Nephron progenitor cell (in vitro differentiated cells): ENCODE measurements at regions not wholly inside any gene's neighbourhood (a gene's known extent, or its start where the extent isn't known, plus 50 kb on each side); places are given as distances from the start of the nearest gene placed in this dataset.

Experiments
- DNase-seq: peaks from one replicate; pipeline ENCODE4 v3.0.0; 2021
- H3K27ac Mint-ChIP-seq: 2 replicates; pipeline ENCODE4 v1.8.0; 2021; ENCODE audit warnings: mild to moderate bottlenecking, moderate library complexity, mixed read lengths
- H3K27me3 Mint-ChIP-seq: 2 replicates; pipeline ENCODE4 v1.8.0; 2021; ENCODE audit warnings: mild to moderate bottlenecking, low read depth, mixed read lengths; ENCODE audit not compliant: poor library complexity
- H3K36me3 Mint-ChIP-seq: 2 replicates; pipeline ENCODE4 v1.8.0; 2021; ENCODE audit warnings: low read depth, mixed read lengths
- H3K4me1 Mint-ChIP-seq: 2 replicates; pipeline ENCODE4 v1.8.0; 2021; ENCODE audit warnings: mixed read lengths
- H3K4me3 Mint-ChIP-seq: 2 replicates; pipeline ENCODE4 v1.8.0; 2021; ENCODE audit warnings: mild to moderate bottlenecking, moderate library complexity, mixed read lengths
- H3K9me3 Mint-ChIP-seq: 2 replicates; pipeline ENCODE4 v1.8.0; 2021; ENCODE audit warnings: mild to moderate bottlenecking, moderate library complexity, mixed read lengths
- TF ChIP-seq, protein P1 (sequence below): fragments of 200-600 bp; sonication (generic); IDR thresholded peaks from 2 replicates; pipeline ENCODE4 v1.5.0; 2021; ENCODE audit warnings: antibody characterized with exemption

DNA sequence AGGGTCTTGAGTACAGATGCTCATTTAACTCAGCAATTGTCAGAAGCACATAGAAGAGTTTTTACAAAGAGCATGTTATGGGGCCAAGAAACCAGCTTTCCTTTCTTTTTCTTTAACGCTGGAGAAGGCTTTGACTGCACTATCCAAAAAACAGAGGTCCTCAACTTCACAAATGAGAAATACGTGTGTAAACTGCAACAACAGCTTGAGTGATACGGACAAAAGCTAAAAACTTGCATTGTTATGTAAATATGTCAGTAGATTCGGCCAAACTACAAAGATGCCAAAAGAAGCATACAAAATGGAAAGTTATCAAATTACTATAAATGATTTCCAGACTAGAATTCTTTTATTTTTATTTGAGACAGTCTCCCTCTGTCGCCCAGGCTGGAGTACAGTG lies 62.4 kb upstream of the C10orf90 start:
- TF ChIP-seq, protein P1, sequence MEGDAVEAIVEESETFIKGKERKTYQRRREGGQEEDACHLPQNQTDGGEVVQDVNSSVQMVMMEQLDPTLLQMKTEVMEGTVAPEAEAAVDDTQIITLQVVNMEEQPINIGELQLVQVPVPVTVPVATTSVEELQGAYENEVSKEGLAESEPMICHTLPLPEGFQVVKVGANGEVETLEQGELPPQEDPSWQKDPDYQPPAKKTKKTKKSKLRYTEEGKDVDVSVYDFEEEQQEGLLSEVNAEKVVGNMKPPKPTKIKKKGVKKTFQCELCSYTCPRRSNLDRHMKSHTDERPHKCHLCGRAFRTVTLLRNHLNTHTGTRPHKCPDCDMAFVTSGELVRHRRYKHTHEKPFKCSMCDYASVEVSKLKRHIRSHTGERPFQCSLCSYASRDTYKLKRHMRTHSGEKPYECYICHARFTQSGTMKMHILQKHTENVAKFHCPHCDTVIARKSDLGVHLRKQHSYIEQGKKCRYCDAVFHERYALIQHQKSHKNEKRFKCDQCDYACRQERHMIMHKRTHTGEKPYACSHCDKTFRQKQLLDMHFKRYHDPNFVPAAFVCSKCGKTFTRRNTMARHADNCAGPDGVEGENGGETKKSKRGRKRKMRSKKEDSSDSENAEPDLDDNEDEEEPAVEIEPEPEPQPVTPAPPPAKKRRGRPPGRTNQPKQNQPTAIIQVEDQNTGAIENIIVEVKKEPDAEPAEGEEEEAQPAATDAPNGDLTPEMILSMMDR = no peak
- no peaks in the 10 kb centered on the region for H3K36me3 Mint-ChIP-seq
- no peak overlapping the region for H3K27ac Mint-ChIP-seq
- H3K9me3 Mint-ChIP-seq = peaks cover 5% of the 10 kb centered on the region
- H3K27me3 Mint-ChIP-seq = peaks cover 11% of the 10 kb centered on the region
- no peak for DNase-seq
- H3K4me3 Mint-ChIP-seq = no peak overlapping the region
- no peaks in the 10 kb centered on the region for H3K4me1 Mint-ChIP-seq

DNA sequence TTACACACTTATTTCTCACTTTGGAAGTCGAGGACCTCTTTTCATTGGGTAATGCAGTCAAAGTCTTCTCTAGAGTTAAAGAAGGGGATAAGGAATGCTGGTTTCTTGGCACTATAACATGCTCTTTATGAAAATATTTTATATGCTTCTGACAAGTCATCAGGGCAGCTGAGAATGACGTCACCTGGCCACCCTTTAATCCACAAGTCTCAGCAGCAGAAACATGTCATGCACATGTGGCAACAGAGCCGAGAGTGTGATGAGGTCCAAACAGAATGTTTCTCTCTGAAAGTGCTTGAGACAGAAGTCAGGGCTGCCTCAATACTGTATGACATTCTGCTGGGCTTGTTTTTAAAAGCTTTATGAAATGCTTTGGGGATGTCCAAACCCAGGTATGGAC lies 63.5 kb upstream of the C10orf90 start:
- no peaks in the 10 kb centered on the region for H3K36me3 Mint-ChIP-seq
- H3K9me3 Mint-ChIP-seq = no peaks in the 10 kb centered on the region
- no peak overlapping the region for H3K4me3 Mint-ChIP-seq
- no peak for DNase-seq
- no peaks in the 10 kb centered on the region for H3K4me1 Mint-ChIP-seq
- H3K27me3 Mint-ChIP-seq = peaks cover 8% of the 10 kb centered on the region
- no peak overlapping the region for H3K27ac Mint-ChIP-seq
- TF ChIP-seq, protein P1 = no peak

DNA sequence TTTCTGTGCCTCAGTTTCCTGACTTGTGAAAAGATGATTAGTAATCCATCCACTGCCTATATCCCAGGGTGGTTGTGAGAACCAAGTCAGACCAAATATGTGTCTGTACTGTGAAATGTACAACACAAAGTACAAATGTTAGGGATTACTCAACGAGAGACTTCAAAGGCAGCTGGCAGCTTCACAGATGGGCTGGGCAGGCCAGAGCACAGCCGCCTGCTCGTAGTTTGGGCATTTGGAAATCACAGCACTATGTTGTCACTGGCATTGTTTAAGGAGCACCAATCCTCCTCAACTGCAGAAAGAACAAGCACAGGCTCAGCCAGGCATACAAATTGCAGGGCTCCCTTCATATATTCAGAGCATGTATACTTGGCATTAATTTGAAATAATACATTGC lies 64.5 kb upstream of the C10orf90 start:
- Mint-ChIP-seq H3K9me3 (no peaks in the 10 kb centered on the region), H3K27me3 (peaks cover 11% of the 10 kb centered on the region), H3K36me3 (no peaks in the 10 kb centered on the region), H3K4me3 (no peak overlapping the region), H3K27ac (no peak overlapping the region), H3K4me1 (no peaks in the 10 kb centered on the region)
- DNase-seq = no peak
- TF ChIP-seq, protein P1 = no peak

DNA sequence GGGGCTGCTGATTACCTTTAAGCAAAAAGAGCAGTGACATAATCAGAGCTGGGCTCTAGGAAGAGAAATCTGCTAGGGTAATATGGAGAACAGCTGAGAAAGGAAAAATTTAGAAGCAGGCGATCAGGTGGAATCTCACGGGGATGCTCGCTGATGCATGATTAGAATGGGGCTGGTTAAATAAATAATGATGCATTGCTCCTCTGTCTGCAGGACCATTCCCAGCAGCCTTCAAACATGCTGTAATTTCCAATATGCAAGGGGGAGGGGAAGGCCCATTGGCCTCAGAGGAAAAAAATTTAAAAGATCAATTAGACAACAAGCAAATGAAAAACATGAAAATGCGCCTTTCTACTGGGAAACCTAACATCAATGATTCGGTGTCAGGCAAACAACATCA lies 65.6 kb upstream of the C10orf90 start:
- TF ChIP-seq, protein P1 = no peak
- no peak overlapping the region for H3K4me3 Mint-ChIP-seq
- no peaks in the 10 kb centered on the region for H3K9me3 Mint-ChIP-seq
- no peak for DNase-seq
- peaks cover 9% of the 10 kb centered on the region for H3K27me3 Mint-ChIP-seq
- H3K27ac Mint-ChIP-seq = no peak overlapping the region
- no peaks in the 10 kb centered on the region for H3K36me3 Mint-ChIP-seq
- H3K4me1 Mint-ChIP-seq = no peaks in the 10 kb centered on the region

DNA sequence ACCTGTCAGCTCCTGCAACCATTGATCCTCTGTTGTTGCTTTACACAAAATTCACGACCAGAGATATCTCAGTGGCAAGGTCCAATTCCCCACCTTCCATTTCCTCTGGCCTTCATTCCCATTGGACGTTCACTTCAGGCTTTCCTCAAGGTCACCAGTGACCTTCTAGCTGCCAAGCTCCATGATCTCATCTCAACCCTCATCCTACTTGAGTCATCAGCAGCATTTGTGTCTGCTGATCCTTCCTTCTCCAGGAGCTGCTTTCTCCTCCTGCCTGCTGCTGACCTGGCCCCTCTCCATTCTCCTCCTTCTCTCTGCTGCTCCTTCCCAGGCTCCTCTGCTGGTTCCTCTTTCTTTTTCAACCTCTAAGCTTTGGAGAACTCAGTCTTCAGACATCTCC lies 66.2 kb upstream of the C10orf90 start:
- Mint-ChIP-seq H3K36me3 (no peaks in the 10 kb centered on the region), H3K4me1 (no peaks in the 10 kb centered on the region), H3K9me3 (no peaks in the 10 kb centered on the region), H3K27me3 (peaks cover 8% of the 10 kb centered on the region), H3K4me3 (no peak overlapping the region), H3K27ac (no peak overlapping the region)
- no peak for DNase-seq
- TF ChIP-seq, protein P1 = no peak

DNA sequence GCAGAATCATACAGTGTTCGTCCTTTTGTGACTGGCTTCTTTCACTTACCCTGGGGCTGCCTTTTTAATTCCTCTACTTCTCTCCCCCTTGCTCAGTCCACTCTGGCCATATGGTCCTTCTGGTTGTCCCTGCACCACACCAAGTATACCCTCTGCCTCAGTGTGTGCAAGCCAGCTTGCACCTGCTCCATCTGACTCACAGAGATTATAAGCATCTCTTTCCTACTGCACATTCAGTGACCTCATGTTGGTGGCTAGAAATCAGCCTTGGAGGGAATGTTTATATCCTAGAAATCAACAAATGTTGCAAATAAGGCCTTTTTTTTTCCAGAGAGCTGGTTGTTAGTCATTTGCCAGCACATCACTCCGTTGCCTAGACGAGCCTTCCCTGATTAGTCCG lies 67.5 kb upstream of the C10orf90 start:
- no peak overlapping the region for H3K27ac Mint-ChIP-seq
- peaks cover 8% of the 10 kb centered on the region for H3K27me3 Mint-ChIP-seq
- H3K9me3 Mint-ChIP-seq = no peaks in the 10 kb centered on the region
- H3K4me3 Mint-ChIP-seq = no peak overlapping the region
- TF ChIP-seq, protein P1 = no peak
- no peaks in the 10 kb centered on the region for H3K4me1 Mint-ChIP-seq
- no peaks in the 10 kb centered on the region for H3K36me3 Mint-ChIP-seq
- DNase-seq = no peak
